HL-60 (cell line): ENCODE measurements at regions not wholly inside any gene's neighbourhood (a gene's known extent, or its start where the extent isn't known, plus 50 kb on each side); places are given as distances from the start of the nearest gene placed in this dataset.

Experiments
- POLR2AphosphoS5 ChIP-seq: IDR thresholded peaks from 2 replicates; pipeline ENCODE4 v1.6.1; 2012; ENCODE audit warnings: low read depth
- REST ChIP-seq: IDR thresholded peaks from 2 replicates; pipeline ENCODE4 v1.6.1; 2012; ENCODE audit warnings: low read depth; ENCODE audit not compliant: insufficient replicate concordance
- TF ChIP-seq, protein P1 (sequence below): IDR thresholded peaks from one replicate; pipeline ENCODE4 v1.5.1; 2011; ENCODE audit warnings: low read length, control low read depth, inconsistent platforms; ENCODE audit not compliant: insufficient read depth

- TF ChIP-seq REST (no peak), POLR2AphosphoS5 (no peak)
- TF ChIP-seq, protein P1, sequence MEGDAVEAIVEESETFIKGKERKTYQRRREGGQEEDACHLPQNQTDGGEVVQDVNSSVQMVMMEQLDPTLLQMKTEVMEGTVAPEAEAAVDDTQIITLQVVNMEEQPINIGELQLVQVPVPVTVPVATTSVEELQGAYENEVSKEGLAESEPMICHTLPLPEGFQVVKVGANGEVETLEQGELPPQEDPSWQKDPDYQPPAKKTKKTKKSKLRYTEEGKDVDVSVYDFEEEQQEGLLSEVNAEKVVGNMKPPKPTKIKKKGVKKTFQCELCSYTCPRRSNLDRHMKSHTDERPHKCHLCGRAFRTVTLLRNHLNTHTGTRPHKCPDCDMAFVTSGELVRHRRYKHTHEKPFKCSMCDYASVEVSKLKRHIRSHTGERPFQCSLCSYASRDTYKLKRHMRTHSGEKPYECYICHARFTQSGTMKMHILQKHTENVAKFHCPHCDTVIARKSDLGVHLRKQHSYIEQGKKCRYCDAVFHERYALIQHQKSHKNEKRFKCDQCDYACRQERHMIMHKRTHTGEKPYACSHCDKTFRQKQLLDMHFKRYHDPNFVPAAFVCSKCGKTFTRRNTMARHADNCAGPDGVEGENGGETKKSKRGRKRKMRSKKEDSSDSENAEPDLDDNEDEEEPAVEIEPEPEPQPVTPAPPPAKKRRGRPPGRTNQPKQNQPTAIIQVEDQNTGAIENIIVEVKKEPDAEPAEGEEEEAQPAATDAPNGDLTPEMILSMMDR: no peak
Measured at GRCh38 chr9:79120533-79120932, 451.2 kb upstream of the TLE4 start.
